WTC11 (cell line): ENCODE measurements at regions not wholly inside any gene's neighbourhood (a gene's known extent, or its start where the extent isn't known, plus 50 kb on each side); places are given as distances from the start of the nearest gene placed in this dataset.

Source experiments
- ATAC-seq: fragments of 200-7000 bp; cut with Tn5 transposase; 2 replicates; pipeline ENCODE4 v1.10.0; 2021; ENCODE audit warnings: mild to moderate bottlenecking, moderate library complexity
- CTCF ChIA-PET: fragments of 300-600 bp; sonication (Branson Sonifier 250); formaldehyde crosslinking; loops from one replicate; lab custom pipeline; 2021; ENCODE audit warnings: antibody characterized with exemption; lab: Charles Lee
- POLR2A ChIA-PET: fragments of 350-600 bp; sonication (Branson Sonifier 250); formaldehyde crosslinking; loops from one replicate; lab custom pipeline; 2021; ENCODE audit warnings: antibody characterized with exemption; lab: Charles Lee
- DNase-seq: peaks from one replicate; pipeline ENCODE4 v3.0.0; 2021; ENCODE audit warnings: low spot score
- H3K27ac Mint-ChIP-seq: 2 replicates; pipeline ENCODE4 v1.8.0; 2021; ENCODE audit warnings: mixed read lengths
- H3K27me3 Mint-ChIP-seq: 2 replicates; pipeline ENCODE4 v1.8.0; 2021; ENCODE audit warnings: low read depth, mild to moderate bottlenecking, moderate library complexity, mixed read lengths
- H3K36me3 Mint-ChIP-seq: 2 replicates; pipeline ENCODE4 v1.8.0; 2021; ENCODE audit warnings: mixed read lengths
- H3K4me1 Mint-ChIP-seq: 2 replicates; pipeline ENCODE4 v1.8.0; 2022; ENCODE audit warnings: mixed read lengths
- H3K4me3 Mint-ChIP-seq: 2 replicates; pipeline ENCODE4 v1.8.0; 2021; ENCODE audit warnings: mild to moderate bottlenecking, moderate library complexity, mixed read lengths
- H3K9me3 Mint-ChIP-seq: 2 replicates; pipeline ENCODE4 v1.8.0; 2021; ENCODE audit warnings: mixed read lengths
- CREB1 ChIP-seq: sonication (generic); formaldehyde crosslinking; IDR thresholded peaks from 2 replicates; pipeline ENCODE4 v1.8.0; 2023; ENCODE audit warnings: mild to moderate bottlenecking, missing genetic modification reagents
- ETV6 ChIP-seq: sonication (generic); formaldehyde crosslinking; IDR thresholded peaks from 2 replicates; pipeline ENCODE4 v1.8.1; 2022; ENCODE audit warnings: mild to moderate bottlenecking, missing genetic modification reagents
- FOXK1 ChIP-seq: sonication (generic); formaldehyde crosslinking; IDR thresholded peaks from 2 replicates; pipeline ENCODE4 v1.8.0; 2022; ENCODE audit warnings: mild to moderate bottlenecking, moderate library complexity, missing genetic modification reagents
- GTF2I ChIP-seq: fragments of 250-450 bp; sonication (Bioruptor Pico); conservative IDR thresholded peaks from 2 replicates; pipeline ENCODE4 v1.4.0; 2021; ENCODE audit warnings: mild to moderate bottlenecking
- HMGA2 ChIP-seq: fragments of 250-450 bp; sonication (Bioruptor Pico); IDR thresholded peaks from 2 replicates; pipeline ENCODE4 v1.4.0; 2021; ENCODE audit warnings: mild to moderate bottlenecking, moderate library complexity
- JUN ChIP-seq: sonication (generic); formaldehyde crosslinking; IDR thresholded peaks from 2 replicates; pipeline ENCODE4 v1.8.0; 2023; ENCODE audit warnings: mild to moderate bottlenecking, missing genetic modification reagents
- MXD4 ChIP-seq: fragments of 250-450 bp; sonication (Bioruptor Pico); IDR thresholded peaks from 2 replicates; pipeline ENCODE4 v1.8.0; 2021; ENCODE audit warnings: mild to moderate bottlenecking, moderate library complexity, borderline replicate concordance
- NFYB ChIP-seq: sonication (generic); formaldehyde crosslinking; conservative IDR thresholded peaks from 2 replicates; pipeline ENCODE4 v1.8.0; 2022; ENCODE audit warnings: low read depth, missing genetic modification reagents
- RORB ChIP-seq: fragments of 250-450 bp; sonication (Bioruptor Pico); IDR thresholded peaks from 2 replicates; pipeline ENCODE4 v1.9.0; 2021; ENCODE audit warnings: mild to moderate bottlenecking
- SMAD4 ChIP-seq: sonication (generic); formaldehyde crosslinking; IDR thresholded peaks from 2 replicates; pipeline ENCODE4 v1.8.0; 2022; ENCODE audit warnings: mild to moderate bottlenecking, missing genetic modification reagents
- TEAD1 ChIP-seq: sonication (generic); formaldehyde crosslinking; IDR thresholded peaks from 2 replicates; pipeline ENCODE4 v1.8.0; 2022; ENCODE audit warnings: mild to moderate bottlenecking, missing genetic modification reagents
- ZNF317 ChIP-seq: sonication (generic); formaldehyde crosslinking; IDR thresholded peaks from 2 replicates; pipeline ENCODE4 v1.8.1; 2023; ENCODE audit warnings: low read depth, mild to moderate bottlenecking, moderate library complexity, missing genetic modification reagents, borderline replicate concordance
- ZNF671 ChIP-seq: fragments of 250-450 bp; sonication (Bioruptor Pico); IDR thresholded peaks from 2 replicates; pipeline ENCODE4 v1.8.0; 2021; ENCODE audit warnings: mild to moderate bottlenecking
- TF ChIP-seq, protein P1 (sequence below): sonication (generic); formaldehyde crosslinking; IDR thresholded peaks from 2 replicates; pipeline ENCODE4 v1.8.1; 2022; ENCODE audit warnings: mild to moderate bottlenecking, missing genetic modification reagents, moderate library complexity, borderline replicate concordance
- TF ChIP-seq, protein P2 (sequence below): fragments of 250-450 bp; sonication (Bioruptor Pico); conservative IDR thresholded peaks from 2 replicates; pipeline ENCODE4 v1.9.0; 2021; ENCODE audit warnings: mild to moderate bottlenecking
- TF ChIP-seq, protein P3 (sequence below): sonication (generic); formaldehyde crosslinking; IDR thresholded peaks from 2 replicates; pipeline ENCODE4 v1.8.1; 2023; ENCODE audit warnings: mild to moderate bottlenecking, missing genetic modification reagents
- TF ChIP-seq, protein P4 (sequence below): sonication (generic); formaldehyde crosslinking; IDR thresholded peaks from 2 replicates; pipeline ENCODE4 v1.8.1; 2022; ENCODE audit warnings: low read depth, missing genetic modification reagents, borderline replicate concordance
- TF ChIP-seq, protein P5 (sequence below): fragments of 250-450 bp; sonication (Bioruptor Pico); IDR thresholded peaks from 2 replicates; pipeline ENCODE4 v1.9.0; 2021; ENCODE audit warnings: mild to moderate bottlenecking, borderline replicate concordance
- TF ChIP-seq, protein P6 (sequence below): fragments of 250-450 bp; sonication (Bioruptor Pico); IDR thresholded peaks from 2 replicates; pipeline ENCODE4 v1.9.0; 2021; ENCODE audit warnings: mild to moderate bottlenecking

DNA sequence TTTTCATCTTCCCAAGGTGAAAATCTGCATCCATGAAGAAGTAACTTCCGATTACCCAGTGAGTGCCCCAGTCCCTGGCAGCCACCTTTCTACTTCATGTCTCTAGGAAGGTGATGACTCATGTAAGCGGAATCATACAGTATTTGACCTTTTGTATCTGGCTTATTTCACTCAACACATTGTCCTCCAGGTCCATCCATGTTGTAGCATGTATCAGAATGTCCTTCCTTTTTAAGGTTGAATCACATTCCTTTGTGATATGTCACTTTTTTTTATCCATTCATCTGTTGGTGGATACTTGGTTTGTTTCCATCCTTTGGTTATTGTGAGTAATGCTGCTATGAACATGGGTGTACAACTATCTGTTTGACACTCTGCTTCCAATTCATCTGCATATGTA is 176.3 kb upstream of the CDYL start:
- H3K27me3 Mint-ChIP-seq = peaks cover 3% of the 10 kb centered on the region; the same call in 1 of the 2 replicates
- H3K4me1 Mint-ChIP-seq = no peaks in the 10 kb centered on the region
- no peak overlapping the region for H3K27ac Mint-ChIP-seq
- peaks cover 3% of the 10 kb centered on the region; the same call in 1 of the 2 replicates for H3K9me3 Mint-ChIP-seq
- H3K36me3 Mint-ChIP-seq = no peaks in the 10 kb centered on the region
- CTCF ChIA-PET = no interaction called here
- POLR2A ChIA-PET = no interaction called here
- TF ChIP-seq ZNF671 (CRISPR knock-in tag) (no peak), HMGA2 (no peak), MXD4 (no peak), CREB1 (CRISPR knock-in tag) (no peak), TEAD1 (no peak), RORB (CRISPR knock-in tag) (no peak), ZNF317 (CRISPR knock-in tag) (no peak), GTF2I (CRISPR knock-in tag) (no peak), ETV6 (CRISPR knock-in tag) (no peak), SMAD4 (no peak), JUN (CRISPR knock-in tag) (no peak), NFYB (CRISPR knock-in tag) (no peak), FOXK1 (CRISPR knock-in tag) (no peak)
- TF ChIP-seq, protein P1, sequence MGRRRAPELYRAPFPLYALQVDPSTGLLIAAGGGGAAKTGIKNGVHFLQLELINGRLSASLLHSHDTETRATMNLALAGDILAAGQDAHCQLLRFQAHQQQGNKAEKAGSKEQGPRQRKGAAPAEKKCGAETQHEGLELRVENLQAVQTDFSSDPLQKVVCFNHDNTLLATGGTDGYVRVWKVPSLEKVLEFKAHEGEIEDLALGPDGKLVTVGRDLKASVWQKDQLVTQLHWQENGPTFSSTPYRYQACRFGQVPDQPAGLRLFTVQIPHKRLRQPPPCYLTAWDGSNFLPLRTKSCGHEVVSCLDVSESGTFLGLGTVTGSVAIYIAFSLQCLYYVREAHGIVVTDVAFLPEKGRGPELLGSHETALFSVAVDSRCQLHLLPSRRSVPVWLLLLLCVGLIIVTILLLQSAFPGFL (CRISPR knock-in tag) = no peak
- TF ChIP-seq, protein P2, sequence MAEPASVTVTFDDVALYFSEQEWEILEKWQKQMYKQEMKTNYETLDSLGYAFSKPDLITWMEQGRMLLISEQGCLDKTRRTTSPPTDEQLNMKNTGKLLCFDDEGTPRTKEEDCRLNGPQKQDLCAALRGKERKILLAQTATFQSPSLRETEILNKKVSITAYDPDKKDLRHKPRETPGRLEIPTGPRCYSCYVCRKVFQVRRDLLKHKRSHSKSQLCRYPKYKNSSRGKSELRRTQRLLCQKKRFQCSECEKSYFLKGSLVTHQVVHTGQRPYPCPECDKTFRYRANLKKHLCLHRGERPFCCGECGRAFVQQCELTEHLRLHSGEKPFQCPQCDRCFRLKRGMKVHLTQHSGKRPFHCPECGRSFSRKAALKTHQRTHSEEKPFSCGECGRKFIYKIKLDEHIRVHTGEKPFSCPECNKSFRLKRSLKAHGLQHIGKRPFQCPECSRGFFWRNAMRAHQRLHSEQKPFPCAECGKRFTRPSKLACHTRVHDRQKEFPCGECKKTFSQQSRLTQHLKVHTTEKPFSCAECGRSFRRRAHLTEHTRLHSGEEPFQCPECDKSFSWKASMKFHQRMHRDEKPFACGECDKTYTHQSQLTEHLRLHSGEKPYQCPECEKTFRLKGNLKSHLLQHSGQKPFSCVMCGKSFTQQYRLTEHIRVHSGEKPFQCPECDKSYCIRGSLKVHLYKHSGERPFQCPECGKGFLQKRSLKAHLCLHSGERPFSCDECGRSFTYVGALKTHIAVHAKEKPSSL (CRISPR knock-in tag) = no peak
- TF ChIP-seq, protein P3, sequence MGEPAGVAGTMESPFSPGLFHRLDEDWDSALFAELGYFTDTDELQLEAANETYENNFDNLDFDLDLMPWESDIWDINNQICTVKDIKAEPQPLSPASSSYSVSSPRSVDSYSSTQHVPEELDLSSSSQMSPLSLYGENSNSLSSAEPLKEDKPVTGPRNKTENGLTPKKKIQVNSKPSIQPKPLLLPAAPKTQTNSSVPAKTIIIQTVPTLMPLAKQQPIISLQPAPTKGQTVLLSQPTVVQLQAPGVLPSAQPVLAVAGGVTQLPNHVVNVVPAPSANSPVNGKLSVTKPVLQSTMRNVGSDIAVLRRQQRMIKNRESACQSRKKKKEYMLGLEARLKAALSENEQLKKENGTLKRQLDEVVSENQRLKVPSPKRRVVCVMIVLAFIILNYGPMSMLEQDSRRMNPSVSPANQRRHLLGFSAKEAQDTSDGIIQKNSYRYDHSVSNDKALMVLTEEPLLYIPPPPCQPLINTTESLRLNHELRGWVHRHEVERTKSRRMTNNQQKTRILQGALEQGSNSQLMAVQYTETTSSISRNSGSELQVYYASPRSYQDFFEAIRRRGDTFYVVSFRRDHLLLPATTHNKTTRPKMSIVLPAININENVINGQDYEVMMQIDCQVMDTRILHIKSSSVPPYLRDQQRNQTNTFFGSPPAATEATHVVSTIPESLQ (CRISPR knock-in tag) = no peak
- TF ChIP-seq, protein P4, sequence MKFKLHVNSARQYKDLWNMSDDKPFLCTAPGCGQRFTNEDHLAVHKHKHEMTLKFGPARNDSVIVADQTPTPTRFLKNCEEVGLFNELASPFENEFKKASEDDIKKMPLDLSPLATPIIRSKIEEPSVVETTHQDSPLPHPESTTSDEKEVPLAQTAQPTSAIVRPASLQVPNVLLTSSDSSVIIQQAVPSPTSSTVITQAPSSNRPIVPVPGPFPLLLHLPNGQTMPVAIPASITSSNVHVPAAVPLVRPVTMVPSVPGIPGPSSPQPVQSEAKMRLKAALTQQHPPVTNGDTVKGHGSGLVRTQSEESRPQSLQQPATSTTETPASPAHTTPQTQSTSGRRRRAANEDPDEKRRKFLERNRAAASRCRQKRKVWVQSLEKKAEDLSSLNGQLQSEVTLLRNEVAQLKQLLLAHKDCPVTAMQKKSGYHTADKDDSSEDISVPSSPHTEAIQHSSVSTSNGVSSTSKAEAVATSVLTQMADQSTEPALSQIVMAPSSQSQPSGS = no peak
- TF ChIP-seq, protein P5, sequence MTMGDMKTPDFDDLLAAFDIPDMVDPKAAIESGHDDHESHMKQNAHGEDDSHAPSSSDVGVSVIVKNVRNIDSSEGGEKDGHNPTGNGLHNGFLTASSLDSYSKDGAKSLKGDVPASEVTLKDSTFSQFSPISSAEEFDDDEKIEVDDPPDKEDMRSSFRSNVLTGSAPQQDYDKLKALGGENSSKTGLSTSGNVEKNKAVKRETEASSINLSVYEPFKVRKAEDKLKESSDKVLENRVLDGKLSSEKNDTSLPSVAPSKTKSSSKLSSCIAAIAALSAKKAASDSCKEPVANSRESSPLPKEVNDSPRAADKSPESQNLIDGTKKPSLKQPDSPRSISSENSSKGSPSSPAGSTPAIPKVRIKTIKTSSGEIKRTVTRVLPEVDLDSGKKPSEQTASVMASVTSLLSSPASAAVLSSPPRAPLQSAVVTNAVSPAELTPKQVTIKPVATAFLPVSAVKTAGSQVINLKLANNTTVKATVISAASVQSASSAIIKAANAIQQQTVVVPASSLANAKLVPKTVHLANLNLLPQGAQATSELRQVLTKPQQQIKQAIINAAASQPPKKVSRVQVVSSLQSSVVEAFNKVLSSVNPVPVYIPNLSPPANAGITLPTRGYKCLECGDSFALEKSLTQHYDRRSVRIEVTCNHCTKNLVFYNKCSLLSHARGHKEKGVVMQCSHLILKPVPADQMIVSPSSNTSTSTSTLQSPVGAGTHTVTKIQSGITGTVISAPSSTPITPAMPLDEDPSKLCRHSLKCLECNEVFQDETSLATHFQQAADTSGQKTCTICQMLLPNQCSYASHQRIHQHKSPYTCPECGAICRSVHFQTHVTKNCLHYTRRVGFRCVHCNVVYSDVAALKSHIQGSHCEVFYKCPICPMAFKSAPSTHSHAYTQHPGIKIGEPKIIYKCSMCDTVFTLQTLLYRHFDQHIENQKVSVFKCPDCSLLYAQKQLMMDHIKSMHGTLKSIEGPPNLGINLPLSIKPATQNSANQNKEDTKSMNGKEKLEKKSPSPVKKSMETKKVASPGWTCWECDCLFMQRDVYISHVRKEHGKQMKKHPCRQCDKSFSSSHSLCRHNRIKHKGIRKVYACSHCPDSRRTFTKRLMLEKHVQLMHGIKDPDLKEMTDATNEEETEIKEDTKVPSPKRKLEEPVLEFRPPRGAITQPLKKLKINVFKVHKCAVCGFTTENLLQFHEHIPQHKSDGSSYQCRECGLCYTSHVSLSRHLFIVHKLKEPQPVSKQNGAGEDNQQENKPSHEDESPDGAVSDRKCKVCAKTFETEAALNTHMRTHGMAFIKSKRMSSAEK (CRISPR knock-in tag) = no peak
- TF ChIP-seq, protein P6, sequence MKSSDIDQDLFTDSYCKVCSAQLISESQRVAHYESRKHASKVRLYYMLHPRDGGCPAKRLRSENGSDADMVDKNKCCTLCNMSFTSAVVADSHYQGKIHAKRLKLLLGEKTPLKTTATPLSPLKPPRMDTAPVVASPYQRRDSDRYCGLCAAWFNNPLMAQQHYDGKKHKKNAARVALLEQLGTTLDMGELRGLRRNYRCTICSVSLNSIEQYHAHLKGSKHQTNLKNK (CRISPR knock-in tag) = no peak
- no peak for ATAC-seq
- no peak for DNase-seq
- no peak overlapping the region for H3K4me3 Mint-ChIP-seq
